T-helper 1 cell treated with Interleukin-12 subunit alpha and Interleukin-12 subunit beta and Interleukin-4 antibody, amounts not matched to agents 30 ng/mL and 1 ng/mL, for 36 hours (primary cell): ENCODE measurements at regions not wholly inside any gene's neighbourhood (a gene's known extent, or its start where the extent isn't known, plus 50 kb on each side); places are given as distances from the start of the nearest gene placed in this dataset.

ENCODE experiments used
- intact Hi-C: fragments of 100-400 bp; cut with micrococcal nuclease; formaldehyde crosslinking; loops from one replicate; pipeline ENCODE4 v1.15.1; 2024

DNA sequence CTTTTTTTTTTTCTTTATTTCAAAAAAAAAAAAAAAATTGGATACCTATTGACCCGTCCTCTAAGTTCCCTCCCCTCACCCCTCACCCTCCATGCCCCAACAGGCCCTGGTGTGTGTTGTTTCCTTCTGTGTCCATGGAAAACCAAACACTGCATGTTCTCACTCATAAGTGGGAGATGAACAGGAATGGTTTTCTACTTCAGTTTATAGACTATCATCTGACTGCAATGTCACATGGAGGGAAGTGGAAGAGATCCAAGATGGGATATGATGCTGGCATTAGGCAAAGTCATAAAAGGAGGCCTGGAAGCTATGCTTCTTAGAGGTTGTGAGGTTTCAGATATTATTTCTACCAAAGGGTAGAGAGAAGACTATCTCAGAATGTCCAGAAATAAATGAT, 237.5 kb downstream of the MAFB start:
- intact Hi-C loops, result no loop called here

DNA sequence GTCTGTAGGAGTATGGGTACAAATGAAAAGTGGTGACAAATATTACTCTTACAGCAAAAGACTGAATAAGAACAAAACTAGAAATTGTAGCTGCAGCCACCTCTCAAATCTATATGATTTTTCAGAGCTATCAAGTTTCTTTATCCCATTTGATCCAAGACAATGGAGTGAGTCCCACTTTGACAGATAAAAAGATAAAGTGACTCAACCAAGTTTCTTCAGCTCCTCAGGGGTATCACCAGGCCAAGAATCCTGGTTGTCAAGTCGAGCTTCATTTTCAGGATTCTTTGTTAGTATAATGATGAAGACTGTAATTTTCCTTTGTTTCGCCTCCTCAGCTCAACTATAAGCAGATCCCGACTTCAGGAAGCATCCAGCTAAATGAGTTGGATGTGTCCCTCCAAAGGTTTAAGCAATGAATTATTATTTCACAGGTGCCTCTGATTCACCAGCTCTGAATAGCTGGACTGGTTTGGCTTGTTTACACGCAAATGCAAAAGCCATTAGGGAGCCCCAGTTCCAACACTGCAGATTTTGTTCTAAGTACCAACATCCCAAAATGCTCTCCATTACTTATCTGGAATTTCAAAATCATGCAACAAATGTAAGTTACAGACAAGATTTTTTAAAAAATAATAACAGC, 238.9 kb downstream of the MAFB start:
- intact Hi-C loops, result no loop called here

- intact Hi-C loops, result no loop called here
Measured at GRCh38 chr20:40449144-40449690, 239.8 kb downstream of the MAFB start.

DNA sequence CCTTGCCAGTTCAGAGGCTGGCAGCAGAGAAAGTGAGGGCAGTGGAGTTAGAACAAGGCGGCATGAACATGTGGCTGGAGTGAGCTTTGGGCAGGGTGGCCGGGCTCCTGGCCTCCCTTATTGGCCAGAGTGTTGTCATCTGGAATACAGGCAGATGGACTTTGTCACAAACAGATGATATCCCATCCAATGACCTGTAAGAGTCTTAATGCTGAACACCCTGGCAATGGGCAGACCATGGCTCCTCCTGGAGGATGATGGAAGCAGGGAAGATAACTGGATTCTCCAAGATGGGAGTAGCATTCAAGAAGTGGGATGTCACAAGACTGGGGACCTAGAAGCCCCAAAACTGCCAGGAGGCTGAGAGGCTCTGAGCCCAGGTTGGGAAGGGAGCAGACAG, 242.1 kb downstream of the MAFB start:
- intact Hi-C loops, result no loop called here

- intact Hi-C loops, result no loop called here
Measured at GRCh38 chr20:40444516-40444915, 244.5 kb downstream of the MAFB start.

DNA sequence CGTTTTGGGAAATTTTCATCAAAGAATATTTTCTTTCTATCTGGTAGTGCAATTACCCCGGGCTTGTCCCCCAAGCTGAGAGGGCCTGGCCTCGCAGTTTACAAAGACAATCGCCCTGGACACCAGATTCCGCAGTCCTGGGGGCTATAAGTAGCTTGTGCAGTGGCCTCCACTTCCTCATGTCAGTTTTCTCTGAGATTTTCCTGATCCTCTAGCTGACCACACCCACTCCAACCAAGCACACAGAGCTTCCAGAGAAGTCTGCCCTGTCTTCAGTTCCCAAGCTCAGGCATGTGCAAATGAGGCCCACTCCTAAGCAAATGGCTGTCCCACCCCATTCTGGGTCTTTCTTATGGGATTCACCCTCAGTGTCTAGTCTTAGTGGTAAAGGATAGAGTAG, 245.3 kb downstream of the MAFB start:
- intact Hi-C loops, result no loop called here

DNA sequence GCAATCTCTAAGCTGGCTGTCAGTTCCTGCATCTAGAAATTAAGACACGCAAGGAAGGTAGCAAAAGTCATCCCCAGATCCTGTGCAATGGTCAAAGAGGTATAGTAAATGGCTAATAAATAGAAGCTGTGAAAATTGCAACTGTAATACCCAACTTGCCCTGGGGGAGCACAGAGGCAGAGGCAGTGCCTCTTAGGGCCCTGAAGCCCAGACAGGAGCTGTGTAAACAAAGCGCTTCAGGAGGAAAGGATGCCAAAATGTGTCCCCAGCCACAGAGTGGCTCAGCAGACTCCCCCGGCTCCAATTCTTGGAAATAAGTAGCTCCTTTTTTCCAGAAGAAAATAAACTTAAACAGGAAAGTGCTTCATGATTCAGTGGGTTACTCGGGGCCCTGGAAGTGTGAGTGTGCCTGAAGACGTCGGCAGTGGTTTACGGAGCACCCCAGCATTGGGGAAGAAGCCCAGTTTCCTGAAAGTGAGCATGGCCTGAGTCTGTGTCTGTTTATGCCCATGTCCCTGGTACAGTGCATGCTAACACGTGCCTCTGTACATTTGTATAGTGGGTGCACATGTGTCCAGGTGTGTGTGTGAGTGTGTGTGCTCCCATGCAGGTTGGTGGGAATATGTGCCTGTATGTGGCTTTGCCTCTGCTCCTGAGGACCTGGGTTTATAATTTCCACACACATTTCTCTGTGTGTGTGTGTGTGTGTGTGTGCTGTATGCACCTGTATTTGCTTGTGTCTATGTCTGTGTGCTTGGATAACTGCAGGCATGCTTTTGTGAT, 246.7 kb downstream of the MAFB start:
- intact Hi-C loops, result no loop called here

DNA sequence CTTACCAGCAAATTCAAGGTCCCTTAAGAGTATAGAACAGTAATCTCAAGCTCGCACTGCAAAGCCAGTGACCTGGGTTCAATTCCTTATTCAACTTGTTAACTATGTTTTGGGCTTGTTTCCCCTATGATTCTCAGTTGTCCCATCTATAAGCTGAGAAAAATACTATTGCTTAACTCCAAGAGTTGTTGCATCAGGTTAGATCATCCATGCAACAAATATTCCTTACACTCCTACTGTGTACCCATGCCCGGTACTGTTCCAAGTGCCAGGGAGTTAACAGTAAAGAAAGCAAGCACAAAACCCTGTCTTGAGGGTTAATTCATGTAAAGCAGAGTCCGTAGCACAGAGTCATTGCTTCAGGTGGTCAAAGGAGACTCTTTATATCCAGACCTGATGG, 247.3 kb downstream of the MAFB start:
- intact Hi-C loops, result no loop called here

GRCh38 chr20:40438161-40438830, 250.7 kb downstream of the MAFB start:
- intact Hi-C loops, result no loop called here

GRCh38 chr20:40436011-40436410, 253.0 kb downstream of the MAFB start:
- intact Hi-C loops, result no loop called here

DNA sequence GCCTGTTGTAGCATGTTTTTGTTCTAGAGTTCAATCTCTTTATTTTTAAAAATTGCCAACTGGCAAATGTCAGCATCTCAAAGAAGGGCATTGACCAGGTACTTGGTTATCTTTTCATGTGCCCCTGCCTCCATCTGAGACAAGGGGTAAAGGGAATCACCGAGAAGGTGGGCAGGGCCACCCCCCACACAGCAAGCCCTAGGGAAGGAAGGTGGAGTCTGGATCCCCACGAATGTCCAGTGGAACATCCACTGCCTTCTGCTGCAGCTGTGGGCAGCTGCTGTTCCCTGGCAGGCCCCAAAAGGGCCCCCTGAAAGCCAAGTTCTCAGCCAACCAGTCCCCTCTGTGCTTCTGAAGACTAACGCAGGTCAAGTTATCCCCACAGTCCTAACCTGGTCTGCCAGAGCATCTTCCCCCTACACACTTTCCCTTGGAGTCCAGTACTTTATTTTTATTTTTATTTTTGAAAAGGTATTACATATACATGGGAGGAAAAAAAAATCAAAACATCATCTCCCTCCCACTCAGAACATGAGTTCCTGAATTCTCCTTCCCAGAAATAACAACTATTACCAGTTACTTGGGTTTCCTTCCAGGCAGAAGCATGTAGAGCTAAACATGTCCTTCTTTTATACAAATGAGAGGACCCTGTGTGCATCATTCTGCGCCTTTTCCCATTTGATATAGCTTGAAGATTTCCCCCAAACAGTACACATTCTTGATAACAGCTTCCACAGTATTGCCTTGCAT, 253.7 kb downstream of the MAFB start:
- intact Hi-C loops, result no loop called here

- intact Hi-C loops, result no loop called here
Measured at GRCh38 chr20:40434122-40434521, 254.9 kb downstream of the MAFB start.

DNA sequence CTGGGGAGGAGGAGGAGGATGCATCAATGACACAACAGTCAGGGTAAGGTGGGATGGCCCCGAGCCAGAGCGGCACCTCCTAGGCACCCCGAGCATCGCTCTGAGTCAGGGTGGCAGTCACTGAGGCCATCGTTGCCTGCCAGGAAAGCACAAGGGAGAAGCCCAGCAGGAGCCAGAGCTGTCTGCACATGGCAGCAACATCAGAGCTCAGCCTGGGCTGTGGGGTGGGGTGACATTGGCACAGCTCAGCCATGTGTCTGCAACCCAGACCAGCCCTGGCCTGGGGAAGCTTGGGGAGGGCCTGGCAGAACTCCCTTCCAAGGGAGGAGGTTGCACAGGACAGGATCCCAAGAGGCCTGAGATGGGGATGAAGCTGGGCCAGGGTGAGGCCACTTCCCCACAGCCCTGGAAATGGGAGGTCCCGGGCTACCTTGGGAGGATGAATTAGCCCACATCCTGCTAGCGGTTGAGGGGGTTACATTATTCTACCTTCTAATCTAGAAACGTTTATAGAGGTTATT, 255.6 kb downstream of the MAFB start:
- intact Hi-C loops, result no loop called here

DNA sequence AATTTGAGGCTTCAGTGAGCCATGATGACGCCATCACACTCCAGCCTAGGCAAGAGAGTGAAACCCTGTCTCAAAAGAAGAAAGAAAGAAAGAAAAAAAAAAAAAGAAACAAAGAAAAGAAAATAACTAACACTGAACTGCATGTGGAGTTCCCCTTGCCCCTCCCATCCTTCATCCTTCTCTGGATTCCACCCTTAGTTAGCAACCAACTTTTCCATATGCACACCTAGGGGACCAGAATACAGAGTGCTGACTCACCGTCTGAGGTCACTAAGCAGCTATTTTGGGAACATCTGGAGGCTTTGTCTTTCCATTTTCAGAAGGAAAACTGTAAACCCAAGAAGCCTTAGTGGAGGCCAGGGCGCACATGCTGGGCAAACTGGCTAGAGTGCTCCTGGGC, 257.4 kb downstream of the MAFB start:
- intact Hi-C loops, result no loop called here

DNA sequence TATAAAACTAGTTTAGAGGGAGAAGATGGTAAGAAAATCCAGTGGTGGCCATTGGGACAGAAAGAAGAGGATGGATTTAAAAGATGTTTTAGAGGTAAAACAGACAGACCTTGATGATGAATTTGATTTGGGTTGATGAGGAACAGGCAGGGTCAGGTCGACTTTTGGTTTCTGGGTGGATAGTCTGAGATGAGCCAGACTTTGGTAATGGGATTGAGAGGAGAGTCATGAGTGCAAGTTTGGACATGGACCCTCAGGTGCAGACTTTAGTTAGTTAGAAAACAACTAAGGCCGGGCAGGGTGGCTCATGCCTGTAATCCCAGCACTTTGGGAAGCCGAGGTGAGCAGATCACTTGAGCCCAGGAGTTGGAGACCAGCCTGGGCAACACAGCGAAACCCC, 257.9 kb downstream of the MAFB start:
- intact Hi-C loops, result no loop called here

GRCh38 chr20:40427026-40427425, 262.0 kb downstream of the MAFB start:
- intact Hi-C loops, result no loop called here

- intact Hi-C loops, result no loop called here
Measured at GRCh38 chr20:40424695-40425094, 264.3 kb downstream of the MAFB start.

GRCh38 chr20:40422656-40423055, 266.4 kb downstream of the MAFB start:
- intact Hi-C loops, result no loop called here

DNA sequence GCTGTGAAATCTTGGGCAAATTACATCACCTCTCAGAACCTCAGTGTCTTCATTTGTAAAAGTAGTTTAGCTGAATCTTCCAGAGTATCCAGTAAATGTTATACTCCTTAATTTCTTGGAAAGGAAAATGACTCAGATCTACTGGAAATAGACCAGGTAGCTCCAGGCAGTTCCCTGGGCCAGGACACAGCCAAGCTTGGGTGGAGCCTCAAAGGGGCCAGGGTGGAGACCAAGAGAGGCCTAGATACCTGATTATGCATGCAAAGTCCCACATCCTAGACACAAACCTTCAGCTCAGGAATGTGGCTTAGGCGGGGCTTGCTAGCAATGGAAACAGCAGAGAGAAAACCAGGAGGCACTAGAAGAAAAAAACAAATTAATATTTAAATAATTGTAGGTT, 272.8 kb downstream of the MAFB start:
- intact Hi-C loops, result no loop called here

DNA sequence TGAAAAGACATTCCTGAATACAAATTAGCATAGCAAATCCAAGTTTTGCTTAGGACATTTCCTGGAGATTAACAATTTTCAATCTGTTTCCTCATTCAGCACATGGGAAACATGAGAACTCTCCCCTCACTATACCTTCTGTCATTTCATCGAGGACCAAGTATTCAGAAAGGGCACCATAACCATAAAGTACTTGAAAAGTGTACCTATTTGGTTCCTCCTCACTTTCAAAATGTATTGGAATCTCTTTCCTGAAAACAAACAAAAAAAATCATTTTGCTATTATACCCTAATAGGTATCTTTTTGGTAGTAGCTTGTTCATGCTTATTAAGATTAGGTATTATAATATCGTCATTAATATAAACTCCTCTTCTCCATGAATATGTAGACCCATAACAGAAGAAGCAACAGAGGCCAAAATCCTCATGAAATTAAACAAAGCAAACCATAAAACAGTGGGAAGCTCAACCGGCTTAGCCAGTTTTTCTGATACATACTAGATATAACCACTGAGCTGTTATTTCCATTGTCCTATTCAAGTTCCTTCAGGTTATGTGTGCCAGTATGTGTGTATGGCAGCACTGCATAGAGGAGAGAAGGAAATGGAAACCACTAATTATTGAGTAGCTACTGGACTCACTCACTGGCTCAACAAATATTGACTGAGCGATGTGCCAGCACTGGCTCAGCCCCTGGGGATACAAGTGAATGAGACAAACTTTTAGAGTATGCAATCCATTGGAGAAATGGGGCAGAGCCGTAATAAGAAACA, 274.0 kb downstream of the MAFB start:
- intact Hi-C loops, result no loop called here

DNA sequence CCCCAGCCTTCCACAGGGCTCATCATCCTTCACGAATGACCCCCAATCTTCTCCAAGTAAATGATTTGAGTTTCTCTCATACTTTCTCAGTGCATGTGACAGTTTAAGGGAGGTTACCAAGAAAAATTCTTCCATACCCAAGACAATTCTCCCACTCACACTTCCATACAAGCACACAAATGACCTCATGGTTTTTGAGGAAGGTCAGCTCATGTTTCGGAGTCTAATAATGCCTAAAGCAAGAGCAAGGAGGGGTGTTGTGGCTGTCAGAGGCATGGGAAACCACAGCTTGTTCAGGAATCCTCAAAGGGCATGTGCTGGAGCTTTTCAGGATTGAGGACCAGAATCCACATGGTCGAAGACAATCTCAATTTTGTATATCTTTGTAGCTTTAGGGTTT, 279.0 kb downstream of the MAFB start:
- intact Hi-C loops, result no loop called here
